Tibial nerve (tissue), 4 donors: ENCODE measurements at regions not wholly inside any gene's neighbourhood (a gene's known extent, or its start where the extent isn't known, plus 50 kb on each side); places are given as distances from the start of the nearest gene placed in this dataset.

Experiments
- EP300 ChIP-seq, 2 donors: sonication (generic); formaldehyde crosslinking; IDR thresholded peaks; one replicate each; pipeline ENCODE4 v1.6.1; 2017; ENCODE audit warnings: antibody characterized with exemption in 2 of 2, mild to moderate bottlenecking in 1 of 2
- TF ChIP-seq, protein P1 (sequence below), 5 experiments: fragments of 200-600 bp in 3 of 5; fragments of 450-650 bp in 2 of 5; sonication (generic) in 3 of 5; IDR thresholded peaks; one replicate each; pipeline ENCODE4 v1.5.1; 2016 to 2019; ENCODE audit warnings: antibody characterized with exemption in 5 of 5, mild to moderate bottlenecking in 3 of 5, moderate library complexity in 2 of 5

DNA sequence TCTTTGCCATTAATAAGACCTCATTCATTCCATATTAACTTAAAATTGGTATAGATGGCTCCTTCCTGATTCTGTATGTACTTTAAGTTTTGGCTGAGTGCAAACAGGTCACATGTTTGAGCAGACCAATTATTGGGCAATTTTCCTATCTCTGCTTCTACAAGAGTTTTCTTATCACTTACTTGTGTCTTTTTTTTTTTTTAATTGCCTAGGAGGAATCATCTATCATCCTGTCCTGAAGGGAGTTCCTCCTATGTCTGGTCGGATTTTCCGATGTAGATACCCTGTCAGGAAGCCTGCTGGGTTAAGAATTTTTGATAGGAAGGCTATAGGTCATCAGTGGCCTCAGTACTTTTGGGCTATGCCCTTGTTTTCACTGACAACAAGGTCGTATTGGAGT, 268.0 kb downstream of the RPS4Y2 start:
- TF ChIP-seq, protein P1, sequence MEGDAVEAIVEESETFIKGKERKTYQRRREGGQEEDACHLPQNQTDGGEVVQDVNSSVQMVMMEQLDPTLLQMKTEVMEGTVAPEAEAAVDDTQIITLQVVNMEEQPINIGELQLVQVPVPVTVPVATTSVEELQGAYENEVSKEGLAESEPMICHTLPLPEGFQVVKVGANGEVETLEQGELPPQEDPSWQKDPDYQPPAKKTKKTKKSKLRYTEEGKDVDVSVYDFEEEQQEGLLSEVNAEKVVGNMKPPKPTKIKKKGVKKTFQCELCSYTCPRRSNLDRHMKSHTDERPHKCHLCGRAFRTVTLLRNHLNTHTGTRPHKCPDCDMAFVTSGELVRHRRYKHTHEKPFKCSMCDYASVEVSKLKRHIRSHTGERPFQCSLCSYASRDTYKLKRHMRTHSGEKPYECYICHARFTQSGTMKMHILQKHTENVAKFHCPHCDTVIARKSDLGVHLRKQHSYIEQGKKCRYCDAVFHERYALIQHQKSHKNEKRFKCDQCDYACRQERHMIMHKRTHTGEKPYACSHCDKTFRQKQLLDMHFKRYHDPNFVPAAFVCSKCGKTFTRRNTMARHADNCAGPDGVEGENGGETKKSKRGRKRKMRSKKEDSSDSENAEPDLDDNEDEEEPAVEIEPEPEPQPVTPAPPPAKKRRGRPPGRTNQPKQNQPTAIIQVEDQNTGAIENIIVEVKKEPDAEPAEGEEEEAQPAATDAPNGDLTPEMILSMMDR (IDR thresholded peaks at IDR 0.05) = no peak
- no peak for TF ChIP-seq EP300 (IDR thresholded peaks at IDR 0.05)
